ENCODE measurements at regions not wholly inside any gene's neighbourhood (a gene's known extent, or its start where the extent isn't known, plus 50 kb on each side); places are given as distances from the start of the nearest gene placed in this dataset.

DNA sequence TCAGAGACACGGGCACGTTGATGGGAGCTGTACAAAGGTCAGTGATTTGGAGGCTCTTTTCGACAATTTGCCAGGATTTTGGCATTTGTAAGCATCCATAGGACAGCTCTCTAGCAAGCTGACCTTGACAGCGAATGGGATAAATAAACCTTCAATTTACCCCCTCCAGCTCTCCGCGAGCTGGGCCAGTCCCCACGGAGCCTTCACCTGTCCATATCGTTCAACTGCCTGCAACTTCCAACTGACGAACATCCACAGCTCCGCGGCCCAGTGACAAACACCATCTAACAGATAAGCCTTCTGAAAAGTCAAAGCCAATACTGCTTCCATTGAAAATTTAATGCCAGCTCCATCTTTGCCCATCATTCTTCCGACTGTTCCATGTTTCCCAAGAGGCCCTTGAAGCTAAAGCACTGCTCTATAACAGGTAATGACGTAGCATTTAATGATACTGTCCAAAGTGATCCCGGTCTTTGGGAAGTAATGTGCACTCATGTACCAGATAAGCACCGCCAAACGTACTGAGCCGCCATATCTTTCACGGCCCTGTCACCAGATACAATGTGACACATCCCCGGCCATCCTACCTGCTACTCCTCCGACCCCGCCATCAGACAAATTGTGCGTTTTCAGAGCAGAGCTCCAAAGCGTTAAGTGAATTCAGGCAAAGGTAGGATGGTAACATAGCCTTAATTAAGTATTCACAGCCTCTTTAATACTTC lies 365.3 kb upstream of the ZNF507 start:
- no peak for TF ChIP-seq CTCF (conservative IDR thresholded peaks at IDR 0.05; ENCODE audit: low read length)
- no peak for TF ChIP-seq EZH2phosphoT487 (IDR thresholded peaks at IDR 0.05; ENCODE audit: borderline replicate concordance, low read depth, low read length)
